Common myeloid progenitor, CD34-positive (primary cell): ENCODE measurements at regions not wholly inside any gene's neighbourhood (a gene's known extent, or its start where the extent isn't known, plus 50 kb on each side); places are given as distances from the start of the nearest gene placed in this dataset.
"Not testable (repeated sequence)": the region's sequence is repeated elsewhere in the genome, so short reads cannot be mapped to it uniquely, and the experiment has no call there.

Experiments
- CTCF ChIA-PET: fragments of 350-600 bp; sonication (Branson Sonifier 250); formaldehyde crosslinking; loops from one replicate; lab custom pipeline; 2021; ENCODE audit warnings: antibody characterized with exemption; lab: Charles Lee
- POLR2A ChIA-PET: fragments of 350-600 bp; sonication (Branson Sonifier 250); formaldehyde crosslinking; loops from one replicate; lab custom pipeline; 2021; ENCODE audit warnings: antibody characterized with exemption; lab: Charles Lee
- DNase-seq, 3 donors: peaks; one replicate each; pipeline versions ENCODE4 v3.0.0 to v3.0.0-alpha.2; 2013
- H3K27ac ChIP-seq, 2 experiments: 1 replicate in 1 of 2; 2 replicates in 1 of 2; pipeline ENCODE4 v1.7.0; 2013; ENCODE audit warnings: inconsistent platforms in 2 of 2, low read length in 2 of 2, mild to moderate bottlenecking in 2 of 2, low read depth in 1 of 2, moderate library complexity in 1 of 2; ENCODE audit not compliant: severe bottlenecking in 2 of 2, insufficient read depth in 1 of 2, poor library complexity in 1 of 2
- H3K27me3 ChIP-seq, 5 experiments: replicated peaks in 2 of 5; 1 replicate in 3 of 5; 2 replicates in 2 of 5; pipeline versions ENCODE4 v1.6.1 to v1.7.0; 2013; ENCODE audit warnings: low read length in 4 of 5, mild to moderate bottlenecking in 2 of 5, moderate library complexity in 2 of 5, inconsistent platforms in 1 of 5; ENCODE audit not compliant: insufficient read depth in 5 of 5, control insufficient read depth in 4 of 5
- H3K36me3 ChIP-seq, 4 experiments: 1 replicate in 2 of 4; 2 replicates in 2 of 4; pipeline versions ENCODE4 v1.6.1 to v1.7.0; 2013; ENCODE audit warnings: low read length in 3 of 4, control low read depth in 1 of 4, mild to moderate bottlenecking in 1 of 4; ENCODE audit not compliant: control insufficient read depth in 4 of 4, insufficient read depth in 4 of 4
- H3K4me1 ChIP-seq, 4 experiments: 1 replicate in 3 of 4; 2 replicates in 1 of 4; pipeline versions ENCODE4 v1.6.1 to v1.7.1; 2013; ENCODE audit warnings: low read length in 3 of 4, mild to moderate bottlenecking in 3 of 4, control low read depth in 1 of 4, inconsistent platforms in 1 of 4, moderate library complexity in 1 of 4; ENCODE audit not compliant: control insufficient read depth in 4 of 4, insufficient read depth in 4 of 4; ENCODE audit errors: control extremely low read depth in 1 of 4
- H3K4me3 ChIP-seq, 7 experiments: 1 replicate in 4 of 7; 2 replicates in 3 of 7; pipeline versions ENCODE4 v1.5.1 to v1.7.0; 2013; ENCODE audit warnings: mild to moderate bottlenecking in 7 of 7, low read length in 6 of 7, moderate library complexity in 6 of 7, inconsistent platforms in 2 of 7, low read depth in 2 of 7, control low read depth in 1 of 7; ENCODE audit not compliant: insufficient read depth in 4 of 7, control insufficient read depth in 1 of 7; ENCODE audit errors: extremely low read depth in 1 of 7
- H3K9me3 ChIP-seq, 5 experiments: 1 replicate in 4 of 5; 2 replicates in 1 of 5; pipeline versions ENCODE4 v1.6.1 to v1.7.1; 2013; ENCODE audit warnings: low read length in 4 of 5, mild to moderate bottlenecking in 2 of 5, inconsistent platforms in 1 of 5, low read depth in 1 of 5, moderate library complexity in 1 of 5; ENCODE audit not compliant: control insufficient read depth in 4 of 5, insufficient read depth in 2 of 5; ENCODE audit errors: control extremely low read depth in 1 of 5
- WGBS: methylation state at CpG from one replicate; pipeline ENCODE4 v1.1.5; 2013; ENCODE audit not compliant: insufficient coverage; 5-methylcytosine and 5-hydroxymethylcytosine counted together

DNA sequence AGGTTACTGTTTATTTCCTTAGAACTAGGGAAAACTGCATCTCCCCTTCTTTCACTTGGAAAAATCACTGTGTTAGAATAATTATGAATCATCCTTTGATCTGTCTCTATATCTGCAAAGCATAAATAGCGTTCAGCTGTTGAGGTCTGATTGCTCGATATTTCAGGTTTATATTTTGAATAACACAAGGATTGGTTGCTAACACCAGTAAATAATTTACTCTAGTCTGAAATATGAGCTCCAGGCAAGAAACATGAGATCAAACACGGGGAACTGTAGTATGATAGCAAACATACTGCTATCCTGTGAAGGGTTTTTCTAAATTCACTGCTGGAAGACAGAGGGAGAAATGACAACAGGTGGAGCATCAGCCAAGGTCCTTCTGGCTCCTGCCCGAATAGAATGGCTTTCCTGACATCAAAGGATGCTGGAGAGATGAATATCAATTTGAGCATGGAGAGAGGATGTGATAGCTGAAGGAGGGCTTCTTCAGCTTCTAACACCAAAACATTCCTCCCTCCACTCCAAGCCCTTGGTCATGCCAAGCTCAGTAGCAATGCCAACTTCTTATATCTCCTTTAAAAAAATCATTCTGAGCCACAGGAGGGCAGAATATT is 450.3 kb downstream of the SHISA9 start:
- no peak overlapping the region for H3K27ac ChIP-seq
- WGBS: 88% methylated on average over 1 of the region's 4 CpGs
- H3K27me3 ChIP-seq: peaks cover 0 to 3% (median 0%) of the 10 kb centered on the region in 5 experiments
- no peaks in the 10 kb centered on the region for H3K4me1 ChIP-seq
- ChIA-PET CTCF (no interaction called here), POLR2A (no interaction called here)
- DNase-seq: no peak
- no peaks in the 10 kb centered on the region for H3K9me3 ChIP-seq
- no peaks in the 10 kb centered on the region for H3K36me3 ChIP-seq
- no peak overlapping the region for H3K4me3 ChIP-seq

DNA sequence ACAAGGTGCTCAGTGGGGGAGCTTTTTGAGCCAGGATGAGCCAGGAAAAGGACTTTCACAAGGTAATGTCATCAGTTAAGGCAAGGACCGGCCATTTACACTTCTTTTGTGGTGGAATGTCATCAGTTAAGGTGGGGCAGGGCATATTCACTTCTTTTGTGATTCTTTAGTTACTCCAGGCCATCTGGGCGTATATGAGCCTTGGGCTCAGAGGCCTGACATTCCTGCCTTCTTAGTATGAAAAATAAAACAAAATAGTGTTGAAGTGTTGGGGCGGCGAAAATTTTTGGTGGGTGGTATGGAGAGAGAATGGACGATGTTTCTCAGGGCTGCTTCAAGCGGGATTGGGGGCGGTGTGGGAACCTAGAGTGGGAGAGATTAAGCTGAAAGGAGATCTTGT is 451.4 kb downstream of the SHISA9 start:
- H3K9me3 ChIP-seq, POLR2A ChIA-PET, H3K4me1 ChIP-seq, CTCF ChIA-PET, DNase-seq, H3K27ac ChIP-seq, H3K27me3 ChIP-seq, H3K4me3 ChIP-seq, H3K36me3 ChIP-seq: not testable (repeated sequence)
- WGBS: 80% methylated on average over 5 of the region's 7 CpGs

DNA sequence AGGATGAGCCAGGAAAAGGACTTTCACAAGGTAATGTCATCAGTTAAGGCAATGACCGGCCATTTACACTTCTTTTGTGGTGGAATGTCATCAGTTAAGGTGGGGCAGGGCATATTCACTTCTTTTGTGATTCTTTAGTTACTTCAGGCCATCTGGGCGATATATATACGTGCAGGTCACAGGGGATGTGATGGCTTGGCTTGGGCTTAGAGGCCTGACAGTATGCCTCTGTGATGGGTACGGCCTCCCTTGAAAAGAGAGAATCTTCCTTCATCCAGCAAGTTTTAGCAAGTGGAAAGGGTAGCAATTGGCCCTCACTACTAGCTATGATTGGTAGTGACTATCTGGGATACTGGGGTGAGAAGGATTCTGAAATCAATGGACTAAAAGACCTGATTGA is 456.4 kb downstream of the SHISA9 start:
- CTCF ChIA-PET, H3K27me3 ChIP-seq, H3K4me1 ChIP-seq, DNase-seq, H3K27ac ChIP-seq, H3K36me3 ChIP-seq, H3K4me3 ChIP-seq, POLR2A ChIA-PET: not testable (repeated sequence)
- 83% methylated on average over 2 of the region's 4 CpGs for WGBS
- H3K9me3 ChIP-seq: peaks cover 0 to 11% (median 7%) of the 10 kb centered on the region in 5 experiments

DNA sequence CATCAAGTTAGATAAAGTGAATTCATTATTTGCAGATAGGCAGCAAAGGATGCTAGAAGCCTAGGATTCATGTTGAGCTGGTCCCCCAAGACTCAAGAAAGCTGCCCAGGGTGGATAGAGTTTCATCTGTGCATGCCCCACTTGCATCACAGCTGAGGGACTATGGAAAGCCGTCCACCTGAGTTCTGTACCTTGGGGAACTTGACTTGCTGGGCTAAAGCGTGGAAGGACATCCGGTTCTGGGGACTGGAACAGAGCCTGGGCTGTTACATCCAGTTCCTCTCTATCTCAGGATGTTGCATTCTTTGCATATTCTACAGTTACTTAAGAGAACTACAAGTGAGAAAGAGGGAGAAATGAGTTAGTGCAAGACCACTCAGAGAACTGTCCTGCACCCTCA is 458.4 kb downstream of the SHISA9 start:
- H3K27ac ChIP-seq: no peak overlapping the region
- ChIA-PET POLR2A (no interaction called here), CTCF (no interaction called here)
- peaks cover 1 to 11% (median 7%) of the 10 kb centered on the region in 5 experiments for H3K9me3 ChIP-seq
- H3K36me3 ChIP-seq: no peaks in the 10 kb centered on the region
- WGBS: 94% methylated on average over 3 of the region's 3 CpGs
- H3K27me3 ChIP-seq: no peaks in the 10 kb centered on the region
- no peaks in the 10 kb centered on the region for H3K4me1 ChIP-seq
- no peak for DNase-seq
- H3K4me3 ChIP-seq: no peak overlapping the region

- no peaks in the 10 kb centered on the region for H3K4me1 ChIP-seq
- ChIA-PET CTCF (no interaction called here), POLR2A (no interaction called here)
- peaks cover 0 to 4% (median 0%) of the 10 kb centered on the region in 5 experiments for H3K9me3 ChIP-seq
- no peak for DNase-seq
- no peaks in the 10 kb centered on the region for H3K27me3 ChIP-seq
- H3K27ac ChIP-seq: no peak overlapping the region
- H3K4me3 ChIP-seq: no peak overlapping the region
- no peaks in the 10 kb centered on the region for H3K36me3 ChIP-seq
- WGBS: 94% methylated on average over 2 of the region's 3 CpGs
Observed at GRCh38 chr16:13372421-13372820, 471.0 kb downstream of the SHISA9 start.

DNA sequence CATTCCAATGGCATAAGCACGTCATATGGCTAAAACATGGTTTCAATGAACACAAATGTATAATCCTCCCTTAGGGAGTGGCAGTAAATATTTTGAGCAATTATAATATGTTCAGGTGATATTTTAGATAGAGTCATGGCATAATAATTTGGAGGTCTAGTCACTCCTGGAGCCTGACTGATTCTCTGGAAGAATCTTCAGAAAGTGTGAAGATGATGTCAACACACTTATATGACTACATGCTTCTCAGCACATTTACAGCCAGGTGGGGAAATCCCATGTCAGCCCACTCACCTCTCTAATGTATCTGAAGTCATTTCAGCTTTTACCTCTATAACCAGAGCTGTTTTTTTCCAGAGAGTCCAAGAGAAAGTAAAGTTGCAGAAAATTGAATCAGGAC is 474.8 kb downstream of the SHISA9 start:
- CTCF ChIA-PET: no interaction called here
- WGBS: 100% methylated on average over 1 of the region's 1 CpG
- Histone ChIP-seq H3K4me1 (no peaks in the 10 kb centered on the region), H3K9me3 (peaks cover 0 to 2% (median 0%) of the 10 kb centered on the region in 5 experiments), H3K27ac (no peak overlapping the region), H3K36me3 (no peaks in the 10 kb centered on the region), H3K4me3 (no peak overlapping the region), H3K27me3 (no peaks in the 10 kb centered on the region)
- POLR2A ChIA-PET: no interaction called here
- no peak for DNase-seq

- Histone ChIP-seq H3K9me3 (peaks cover 0 to 2% (median 0%) of the 10 kb centered on the region in 5 experiments), H3K27ac (no peak overlapping the region), H3K4me3 (no peak overlapping the region), H3K4me1 (no peaks in the 10 kb centered on the region), H3K36me3 (no peaks in the 10 kb centered on the region), H3K27me3 (no peaks in the 10 kb centered on the region)
- WGBS: 95% methylated on average over 2 of the region's 3 CpGs
- POLR2A ChIA-PET: no interaction called here
- CTCF ChIA-PET: interaction anchor here (1.3 kb wide), 1 partner anchor 10 kb away, joined by 3 read pairs; no protein-coding TSS in a partner anchor
- no peak for DNase-seq
Observed at GRCh38 chr16:13377143-13377542, 475.7 kb downstream of the SHISA9 start.
